Stimulated activated CD8-positive, alpha-beta memory T cell treated with anti-CD3 and anti-CD28 coated beads, Interleukin-15, amount 100 ng/mL, for 48 hours (primary cell): ENCODE measurements at regions not wholly inside any gene's neighbourhood (a gene's known extent, or its start where the extent isn't known, plus 50 kb on each side); places are given as distances from the start of the nearest gene placed in this dataset.

Experiments used
- DNase-seq, 2 donors: peaks; one replicate each; pipeline ENCODE4 v3.0.0-alpha.2; 2020; ENCODE audit warnings: low read depth in 2 of 2

- DNase-seq, result no peak
Observed at GRCh38 chr2:205937211-205937610, 148.8 kb downstream of the INO80D start.

GRCh38 chr2:205936446-205936845 is 149.5 kb downstream of the INO80D start:
- DNase-seq, result no peak

GRCh38 chr2:205934443-205934842 is 151.5 kb downstream of the INO80D start:
- no peak for DNase-seq

GRCh38 chr2:205932861-205933260 is 153.1 kb downstream of the INO80D start:
- no peak for DNase-seq

- no peak for DNase-seq
Observed at GRCh38 chr2:205931388-205931787, 154.6 kb downstream of the INO80D start.

GRCh38 chr2:205930209-205930608 is 155.8 kb downstream of the INO80D start:
- no peak for DNase-seq

GRCh38 chr2:205929246-205929942 is 156.6 kb downstream of the INO80D start:
- DNase-seq, result no peak

GRCh38 chr2:205925373-205926337 is 160.3 kb downstream of the INO80D start:
- peak; percentile 48 to 53 for DNase-seq

- DNase-seq, result no peak
Observed at GRCh38 chr2:205924676-205925075, 161.3 kb downstream of the INO80D start.

- no peak for DNase-seq
Observed at GRCh38 chr2:205915130-205915524, 170.8 kb downstream of the INO80D start.

GRCh38 chr2:205914213-205915129 is 171.5 kb downstream of the INO80D start:
- no peak for DNase-seq

GRCh38 chr2:205913668-205914067 is 172.3 kb downstream of the INO80D start:
- no peak for DNase-seq

GRCh38 chr2:205911306-205911705 is 174.7 kb downstream of the INO80D start:
- DNase-seq, result no peak

- no peak for DNase-seq
Observed at GRCh38 chr2:205909184-205909572, 176.8 kb downstream of the INO80D start.

- DNase-seq, result no peak
Observed at GRCh38 chr2:205908212-205909183, 177.5 kb downstream of the INO80D start.

- DNase-seq, result no peak
Observed at GRCh38 chr2:205906419-205906818, 179.6 kb downstream of the INO80D start.

GRCh38 chr2:205905576-205905975 is 180.4 kb downstream of the INO80D start:
- DNase-seq, result no peak

- DNase-seq, result no peak
Observed at GRCh38 chr2:205904873-205905272, 181.1 kb downstream of the INO80D start.

GRCh38 chr2:205903549-205904129 is 182.3 kb downstream of the INO80D start:
- no peak for DNase-seq

GRCh38 chr2:205902900-205903237 is 183.1 kb downstream of the INO80D start:
- DNase-seq, result no peak
